ENCODE measurements at regions not wholly inside any gene's neighbourhood (a gene's known extent, or its start where the extent isn't known, plus 50 kb on each side); places are given as distances from the start of the nearest gene placed in this dataset.
"Not testable (repeated sequence)": the region's sequence is repeated elsewhere in the genome, so short reads cannot be mapped to it uniquely, and the experiment has no call there.

DNA sequence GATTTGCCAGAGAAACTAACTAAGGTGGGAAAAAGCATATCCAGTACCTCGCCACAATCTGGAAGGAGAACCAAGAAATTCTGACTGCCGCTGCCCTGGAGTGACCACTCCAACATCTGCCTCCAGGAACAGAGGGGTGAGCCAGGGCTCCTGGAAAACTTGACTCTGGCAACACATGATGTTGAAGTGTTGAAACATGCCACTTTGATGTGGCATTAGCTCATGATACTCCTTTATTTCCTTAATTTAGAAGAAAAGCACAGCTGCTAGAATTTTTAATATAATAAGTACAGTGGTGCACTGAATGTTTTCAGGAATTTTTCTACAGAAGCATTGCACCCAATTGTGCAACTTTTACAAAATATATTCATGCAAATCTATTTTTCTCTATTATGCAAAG, 109.9 kb upstream of the BCL6 start:
- DNase-seq: no peak

GRCh38 chr3:187856555-187856954, 111.3 kb upstream of the BCL6 start:
- no peak for DNase-seq

DNA sequence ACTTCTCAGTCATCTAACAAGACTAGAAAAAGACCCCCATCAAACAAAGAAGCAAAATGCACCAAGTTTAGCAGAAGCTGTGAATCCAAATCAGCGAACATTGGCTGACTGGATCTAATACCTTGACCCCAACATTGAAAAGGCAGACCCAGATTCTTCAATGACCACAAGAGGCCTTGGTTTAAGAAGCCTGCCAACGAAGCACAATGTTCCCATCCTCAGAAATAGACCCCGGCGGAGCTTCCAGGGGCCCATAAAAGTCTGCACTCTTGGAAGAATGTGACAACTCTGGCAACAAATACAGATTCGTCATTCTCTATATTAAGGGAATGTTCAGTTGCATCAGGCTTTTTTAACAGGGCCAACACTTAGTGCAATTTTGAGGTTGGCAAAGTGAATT, 112.8 kb upstream of the BCL6 start:
- no peak for DNase-seq

- DNase-seq: no peak
Measured at GRCh38 chr3:187858711-187859110, 113.4 kb upstream of the BCL6 start.

DNA sequence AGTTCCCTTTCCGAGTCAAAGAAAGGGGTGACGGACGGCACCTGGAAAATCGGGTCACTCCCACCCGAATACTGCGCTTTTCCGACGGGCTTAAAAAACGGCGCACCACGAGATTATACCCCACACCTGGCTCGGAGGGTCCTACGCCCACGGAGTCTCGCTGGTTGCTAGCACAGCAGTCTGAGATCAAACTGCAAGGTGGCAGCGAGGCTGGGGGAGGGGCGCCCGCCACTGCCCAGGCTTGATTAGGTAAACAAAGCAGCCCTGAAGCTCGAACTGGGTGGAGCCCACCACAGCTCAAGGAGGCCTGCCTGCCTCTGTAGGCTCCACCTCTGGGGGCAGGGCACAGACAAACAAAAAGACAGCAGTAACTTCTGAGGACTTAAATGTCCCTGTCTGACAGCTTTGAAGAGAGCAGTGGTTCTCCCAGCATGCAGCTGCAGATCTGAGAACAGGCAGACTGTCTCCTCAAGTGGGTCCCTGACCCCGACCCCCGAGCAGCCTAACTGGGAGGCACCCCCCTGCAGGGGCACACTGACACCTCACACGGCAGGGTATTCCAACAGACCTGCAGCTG, 117.5 kb upstream of the BCL6 start:
- DNase-seq: not testable (repeated sequence)

GRCh38 chr3:187870360-187871203, 125.3 kb upstream of the BCL6 start:
- DNase-seq: no peak

GRCh38 chr3:187871204-187871591, 125.9 kb upstream of the BCL6 start:
- no peak for DNase-seq

DNA sequence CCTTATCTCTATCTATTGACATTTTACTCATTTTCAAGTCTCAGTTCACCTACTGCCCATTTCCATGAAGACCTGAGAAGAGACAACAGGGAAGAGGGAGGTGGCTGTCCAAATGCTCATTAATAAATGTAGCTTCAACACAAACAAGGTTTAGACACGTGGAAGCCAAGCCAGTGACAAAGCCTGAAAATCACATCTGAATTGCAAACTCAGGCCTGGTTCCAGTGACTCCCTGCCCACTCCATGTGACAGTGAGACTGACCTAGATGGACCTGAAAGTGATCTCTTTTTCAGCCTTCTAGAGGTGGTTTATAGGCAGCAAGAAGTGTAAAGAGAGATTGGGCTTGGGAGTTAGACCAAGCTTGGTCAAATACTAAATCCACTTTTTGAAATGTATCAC, 126.6 kb upstream of the BCL6 start:
- no peak for DNase-seq

DNA sequence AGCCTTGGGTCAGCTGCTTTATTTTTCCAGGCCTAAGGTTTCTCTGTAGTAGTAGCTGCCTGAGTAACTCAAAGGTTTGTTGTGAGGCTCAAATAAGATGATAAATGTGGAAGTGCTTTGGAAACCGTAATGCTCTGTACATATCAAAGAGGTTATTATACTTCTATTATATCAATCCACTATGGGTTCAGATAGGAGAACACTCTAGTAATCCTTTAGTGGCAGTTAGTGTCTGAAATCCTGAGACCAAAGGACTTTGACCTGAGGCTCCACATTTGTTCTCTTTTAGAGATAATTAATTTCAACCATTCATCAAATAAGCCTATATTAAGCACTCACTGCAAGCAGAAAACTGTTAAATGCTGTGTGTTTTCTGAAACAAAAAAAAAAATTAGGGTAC, 128.6 kb upstream of the BCL6 start:
- DNase-seq: no peak

GRCh38 chr3:187875863-187876262, 130.6 kb upstream of the BCL6 start:
- no peak for DNase-seq

DNA sequence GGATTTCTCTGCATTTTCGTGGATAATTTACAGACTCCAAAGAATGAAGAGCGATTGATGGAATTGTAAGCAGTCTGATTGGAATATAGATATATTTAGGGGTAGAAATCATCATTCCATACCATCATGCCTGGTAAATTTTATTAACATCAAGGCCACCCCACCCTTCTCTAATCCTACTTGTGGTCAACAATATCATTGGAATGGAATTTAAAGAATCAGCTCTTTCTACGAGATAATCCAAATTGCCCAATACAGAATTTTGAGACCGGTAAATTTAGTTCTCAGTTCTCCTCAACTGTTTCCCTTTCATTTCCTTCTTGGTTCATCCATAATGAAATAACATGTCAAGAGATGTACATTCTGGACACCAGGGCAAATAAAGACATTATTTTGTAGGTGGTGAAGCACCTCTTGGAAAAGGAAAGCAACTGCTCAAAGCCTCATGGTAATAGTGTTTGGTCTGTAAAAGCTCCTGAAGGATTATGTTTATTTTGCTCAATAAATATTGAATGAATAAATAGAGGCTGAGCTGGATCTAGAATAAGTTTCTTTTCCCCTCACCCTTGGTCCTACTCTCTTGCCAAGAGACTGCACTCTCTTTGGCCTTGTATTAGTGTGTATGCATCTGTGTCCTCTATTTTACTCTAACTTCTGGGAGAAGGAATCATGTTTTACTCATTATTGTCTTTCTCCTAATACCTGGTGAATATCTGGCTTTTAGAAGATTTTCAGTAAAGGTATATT, 133.7 kb upstream of the BCL6 start:
- DNase-seq: no peak

GRCh38 chr3:187880441-187880840, 135.2 kb upstream of the BCL6 start:
- no peak for DNase-seq

DNA sequence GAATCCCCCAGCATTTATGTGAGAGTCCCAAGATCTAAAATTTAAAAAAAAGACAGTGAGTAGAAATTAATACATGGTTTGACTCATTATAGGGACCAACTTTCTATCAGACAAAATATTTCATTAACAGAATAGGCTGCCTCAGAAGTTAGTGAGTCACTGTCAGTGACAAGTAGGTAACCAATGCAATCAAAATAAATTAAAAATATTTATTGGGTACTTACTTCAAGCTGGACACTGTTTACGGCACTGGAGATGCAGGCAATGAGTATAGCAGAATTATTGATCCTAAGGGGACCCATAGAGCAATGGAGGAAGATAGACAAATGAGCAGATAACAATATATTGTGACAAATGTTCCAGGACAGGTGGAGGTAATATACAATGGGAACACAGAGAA, 135.6 kb upstream of the BCL6 start:
- DNase-seq: no peak

DNA sequence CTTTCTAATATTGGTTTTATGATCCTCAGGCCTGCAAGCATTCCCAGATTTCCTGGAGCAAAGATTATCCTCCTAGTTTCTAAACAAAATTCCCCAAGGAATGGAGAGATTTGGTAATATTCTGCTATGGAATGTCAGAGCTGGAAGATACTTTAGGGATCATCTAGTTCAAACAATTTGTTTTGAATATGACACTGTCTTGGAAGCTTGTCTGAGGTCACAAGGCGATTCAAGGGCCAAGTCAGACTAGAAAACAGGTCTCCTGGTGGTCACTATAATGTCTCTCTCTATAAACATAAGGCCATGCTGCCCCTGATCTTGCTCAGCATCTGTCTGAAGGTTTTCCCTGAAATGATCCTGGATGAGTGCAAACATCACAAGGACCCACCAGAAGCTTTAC, 143.4 kb upstream of the BCL6 start:
- DNase-seq: no peak

- DNase-seq: no peak
Measured at GRCh38 chr3:187889106-187889505, 143.8 kb upstream of the BCL6 start.

DNA sequence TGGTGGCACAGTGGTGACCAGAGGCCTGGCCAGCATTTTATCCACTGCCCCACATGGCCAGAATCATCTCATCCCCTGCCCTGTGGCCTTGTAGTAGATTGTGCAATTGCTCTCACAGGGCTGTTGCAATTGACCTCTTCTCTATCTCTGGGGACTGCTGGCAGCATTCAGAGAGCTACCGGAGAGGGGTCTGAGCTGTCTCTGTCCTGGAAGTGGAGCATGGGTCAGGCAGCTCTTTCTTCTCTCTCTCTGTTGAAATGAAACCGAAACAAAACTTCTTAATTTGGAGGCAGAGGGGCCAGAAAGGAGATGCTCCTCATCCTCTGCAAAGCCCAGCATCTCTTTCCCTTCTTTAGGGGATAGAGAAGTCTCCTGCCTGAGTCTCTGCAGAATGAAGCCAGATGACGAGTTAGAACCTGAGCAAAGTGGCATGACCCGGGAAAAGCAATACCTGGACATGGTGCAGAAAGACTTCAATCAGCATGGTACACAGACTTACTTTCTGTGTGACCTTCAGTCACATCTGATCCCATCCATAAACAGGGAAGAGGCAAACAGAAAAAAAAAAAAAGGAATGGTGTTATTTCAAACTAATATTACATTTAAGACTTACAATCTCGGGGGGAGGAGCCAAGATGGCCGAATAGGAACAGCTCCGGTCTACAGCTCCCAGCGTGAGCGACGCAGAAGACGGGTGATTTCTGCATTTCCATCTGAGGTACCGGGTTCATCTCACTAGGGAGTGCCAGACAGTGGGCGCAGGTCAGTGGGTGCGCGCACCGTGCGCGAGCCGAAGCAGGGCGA, 144.5 kb upstream of the BCL6 start:
- no peak for DNase-seq

DNA sequence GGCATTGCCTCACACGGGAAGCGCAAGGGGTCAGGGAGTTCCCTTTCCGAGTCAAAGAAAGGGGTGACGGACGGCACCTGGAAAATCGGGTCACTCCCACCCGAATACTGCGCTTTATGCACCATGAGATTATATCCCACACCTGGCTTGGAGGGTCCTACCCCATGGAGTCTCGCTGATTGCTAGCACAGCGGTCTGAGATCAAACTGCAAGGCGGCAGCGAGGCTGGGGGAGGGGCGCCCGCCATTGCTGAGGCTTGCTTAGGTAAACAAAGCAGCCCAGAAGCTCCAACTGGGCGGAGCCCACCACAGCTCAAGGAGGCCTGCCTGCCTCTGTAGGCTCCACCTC, 145.1 kb upstream of the BCL6 start:
- DNase-seq: not testable (repeated sequence)

GRCh38 chr3:187896646-187897045, 151.4 kb upstream of the BCL6 start:
- no peak for DNase-seq

DNA sequence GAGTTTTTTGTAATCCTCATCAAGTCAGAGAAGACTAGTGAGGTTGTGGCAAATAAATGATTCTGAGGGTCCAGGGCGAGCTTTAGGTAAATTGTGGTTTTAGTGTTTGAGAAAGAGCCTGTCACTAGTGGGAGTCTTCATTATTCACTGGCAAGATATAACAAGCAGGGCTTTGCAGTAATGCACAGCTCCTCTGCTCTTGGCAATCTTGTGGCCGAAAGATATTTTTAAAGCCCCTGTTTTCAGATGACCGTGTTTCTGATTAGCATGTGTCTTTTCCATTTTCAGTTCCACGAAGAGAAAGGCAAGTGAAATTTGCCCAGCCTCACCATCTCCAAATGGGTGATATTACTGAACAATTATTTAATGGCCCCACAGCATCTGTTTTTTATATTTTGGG, 154.0 kb upstream of the BCL6 start:
- DNase-seq: no peak

- no peak for DNase-seq
Measured at GRCh38 chr3:187900993-187901755, 155.9 kb upstream of the BCL6 start.

DNA sequence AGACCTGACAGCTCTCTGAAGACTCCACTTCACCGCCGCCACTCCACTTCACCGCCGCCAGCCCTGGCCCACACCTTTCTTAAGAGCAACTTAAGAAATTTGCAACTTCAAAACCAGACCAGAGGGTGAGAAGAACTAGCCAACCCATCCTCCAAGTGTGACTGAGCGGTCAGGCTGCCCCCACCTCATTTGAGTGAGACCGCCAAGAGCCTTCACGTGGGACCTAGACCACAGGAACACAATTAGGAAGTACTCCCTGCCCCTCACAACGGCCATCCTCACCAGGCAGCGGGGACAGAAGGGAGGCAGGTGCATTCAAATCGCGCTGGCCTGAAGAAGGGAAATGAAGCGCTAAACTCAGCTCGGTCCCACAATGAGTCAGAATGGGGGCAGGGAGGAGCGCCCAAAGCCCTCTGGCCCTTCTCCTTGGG, 156.8 kb upstream of the BCL6 start:
- DNase-seq: no peak

DNA sequence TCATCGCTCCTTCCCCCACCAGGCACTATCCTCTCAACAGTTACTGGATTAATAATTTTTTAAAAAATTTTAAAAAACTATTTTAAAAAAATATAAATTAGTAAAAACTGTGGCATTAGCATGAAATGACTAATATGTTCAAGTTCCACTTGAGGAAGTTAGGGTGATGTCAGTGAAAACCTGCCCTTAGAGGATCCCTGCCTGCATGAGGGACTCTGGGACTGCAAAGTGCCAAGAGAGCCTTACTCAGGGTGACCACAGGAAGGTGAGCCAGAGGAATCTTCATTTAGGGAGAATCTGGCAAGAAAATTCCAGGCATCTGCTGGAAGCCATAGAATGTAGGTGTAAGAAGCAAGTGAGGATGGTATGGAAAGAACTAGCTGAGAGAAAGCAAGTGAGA, 157.7 kb upstream of the BCL6 start:
- no peak for DNase-seq

GRCh38 chr3:187903697-187904096, 158.4 kb upstream of the BCL6 start:
- DNase-seq: no peak

Data from stimulated activated CD4-positive, alpha-beta T cell treated with anti-CD3 and anti-CD28 coated beads, Interleukin-4, amount 100 ng/mL, for 4 hours (primary cell).